ENCODE measurements at regions not wholly inside any gene's neighbourhood (a gene's known extent, or its start where the extent isn't known, plus 50 kb on each side); places are given as distances from the start of the nearest gene placed in this dataset.

DNA sequence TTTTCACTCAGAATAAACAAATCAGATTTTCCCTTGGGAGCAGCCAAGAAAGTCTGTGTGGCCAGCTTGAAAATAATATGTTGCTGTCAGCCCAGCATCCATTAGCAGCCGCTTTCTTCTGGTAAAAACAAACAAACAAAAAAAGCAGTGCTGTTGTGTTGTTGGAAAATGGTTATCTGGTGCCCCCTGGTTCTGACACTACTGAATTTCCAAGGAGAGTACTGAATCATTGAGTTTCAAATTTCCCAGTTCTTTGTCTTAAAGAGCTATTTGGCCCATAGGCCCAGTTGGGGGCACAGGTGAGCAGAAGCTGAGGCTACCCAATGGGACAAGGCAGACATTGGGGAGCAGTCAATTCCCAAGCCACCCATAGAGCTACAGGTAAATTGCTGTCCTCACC, 995.9 kb downstream of the UQCRFS1 start:
- in situ Hi-C loops (cut with MboI; ENCODE audit: low sequenced_read_pairs) = no loop called here

DNA sequence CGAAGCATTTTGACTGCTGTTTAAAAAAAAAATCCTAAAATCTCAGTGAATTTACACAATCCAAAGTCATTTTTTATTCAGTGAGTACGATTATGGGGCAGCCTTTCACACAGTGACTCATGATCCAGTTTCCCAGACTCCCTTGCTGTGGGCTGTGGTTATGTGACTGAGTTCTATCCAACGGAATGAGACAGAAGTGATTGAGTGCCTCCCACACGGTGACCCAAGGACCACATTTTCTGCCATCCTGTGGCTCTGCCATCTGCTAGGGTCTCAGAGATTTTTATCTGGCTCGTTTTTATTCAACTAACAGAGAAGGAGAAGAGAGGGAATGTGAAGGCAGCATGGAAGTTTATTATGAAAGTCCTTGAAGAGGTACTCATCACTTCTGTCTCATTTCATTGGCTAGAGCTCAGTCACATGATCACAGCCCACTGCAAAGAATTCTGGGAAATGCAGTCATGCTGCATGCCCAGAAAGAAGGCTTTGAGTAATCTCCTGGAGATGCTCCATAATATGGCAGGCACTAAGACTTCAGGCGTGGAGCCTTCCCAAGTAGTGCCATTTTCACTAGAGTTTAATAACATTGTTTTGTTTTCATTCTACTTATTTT, 999.4 kb downstream of the UQCRFS1 start:
- in situ Hi-C loops (cut with MboI; ENCODE audit: low sequenced_read_pairs) = no loop called here

DNA sequence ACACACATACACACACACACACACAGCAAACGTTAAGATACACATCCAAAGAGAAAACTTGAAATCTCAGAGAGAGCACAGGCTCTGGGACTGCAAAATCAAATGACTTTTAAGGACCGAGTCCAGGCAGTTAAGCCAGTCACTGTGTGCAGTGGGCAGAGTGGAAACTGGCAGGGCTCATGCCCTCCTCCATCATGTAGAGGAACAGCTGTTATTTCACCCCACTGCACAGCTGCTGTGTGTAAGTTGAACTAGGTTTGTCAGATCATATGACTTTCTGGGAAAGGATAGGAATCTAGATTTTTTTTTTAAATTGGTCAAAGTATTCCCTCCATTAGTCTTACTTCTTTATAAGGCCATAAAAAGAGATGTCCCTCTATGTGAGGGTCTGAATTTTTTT, 1002.1 kb downstream of the UQCRFS1 start:
- in situ Hi-C loops (cut with MboI; ENCODE audit: low sequenced_read_pairs) = no loop called here

DNA sequence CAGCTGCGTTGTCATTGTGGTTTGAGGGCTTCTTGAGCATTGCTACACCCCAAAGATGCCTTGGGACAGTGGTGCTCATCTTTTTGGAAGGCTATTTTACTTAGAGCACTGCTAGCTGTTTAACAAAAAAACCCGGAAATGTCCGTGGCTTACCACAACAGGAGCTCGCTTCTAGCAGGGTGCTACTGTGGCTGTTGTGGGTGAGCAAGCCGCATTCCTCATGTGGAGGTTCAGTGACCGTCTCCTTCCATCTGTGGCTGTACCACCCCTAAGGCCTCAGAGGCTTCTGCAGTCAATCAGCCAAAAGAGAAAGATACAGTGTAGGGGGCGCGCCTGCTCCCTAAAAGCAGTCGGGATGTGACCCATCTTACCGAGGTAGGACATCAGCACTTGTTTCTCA, 1004.2 kb downstream of the UQCRFS1 start:
- in situ Hi-C loops (cut with MboI; ENCODE audit: low sequenced_read_pairs) = no loop called here

DNA sequence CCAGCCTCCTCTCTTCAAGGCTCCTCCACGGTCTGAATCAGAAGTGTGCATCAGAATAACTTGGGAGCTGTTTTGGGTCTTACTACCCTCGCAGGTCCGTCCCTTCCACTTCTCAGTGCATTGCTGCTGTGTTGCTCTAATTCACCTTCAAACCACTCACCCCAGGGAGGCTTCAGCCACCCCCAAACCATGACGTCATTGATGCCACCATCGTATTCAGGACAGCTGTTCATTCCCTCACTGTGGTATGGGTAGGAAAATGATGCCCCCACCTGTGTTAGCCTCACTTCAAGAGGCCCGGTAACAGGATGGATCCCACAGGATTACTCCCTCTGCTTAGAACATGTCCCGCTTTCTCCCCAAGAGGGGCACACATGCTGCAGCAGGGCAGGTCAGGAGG, 1005.7 kb downstream of the UQCRFS1 start:
- in situ Hi-C loops (cut with MboI; ENCODE audit: low sequenced_read_pairs) = no loop called here

DNA sequence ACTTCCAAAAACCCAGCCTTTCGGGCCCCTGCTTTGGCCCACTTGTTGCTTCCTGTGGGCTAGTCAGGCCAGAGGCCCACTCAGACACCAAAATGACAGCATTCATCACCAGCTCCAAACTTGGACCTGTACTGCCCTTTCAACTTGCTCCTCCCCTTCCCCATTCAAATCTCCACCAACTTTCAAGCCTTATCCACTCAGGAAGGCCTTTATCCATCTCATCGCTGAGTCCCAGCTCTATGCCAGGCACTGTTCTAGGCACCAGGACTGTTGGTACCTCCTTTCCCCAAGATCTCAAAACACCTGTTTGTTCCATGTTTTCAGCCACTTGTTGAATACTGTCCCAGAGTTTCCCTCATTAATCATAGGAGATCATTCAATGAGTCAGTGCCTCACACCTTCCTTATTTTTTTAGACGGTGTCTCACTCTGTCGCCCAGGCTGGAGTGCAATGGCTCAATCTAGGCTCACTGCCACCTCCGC, 1011.4 kb downstream of the UQCRFS1 start:
- in situ Hi-C loops (cut with MboI; ENCODE audit: low sequenced_read_pairs) = no loop called here

DNA sequence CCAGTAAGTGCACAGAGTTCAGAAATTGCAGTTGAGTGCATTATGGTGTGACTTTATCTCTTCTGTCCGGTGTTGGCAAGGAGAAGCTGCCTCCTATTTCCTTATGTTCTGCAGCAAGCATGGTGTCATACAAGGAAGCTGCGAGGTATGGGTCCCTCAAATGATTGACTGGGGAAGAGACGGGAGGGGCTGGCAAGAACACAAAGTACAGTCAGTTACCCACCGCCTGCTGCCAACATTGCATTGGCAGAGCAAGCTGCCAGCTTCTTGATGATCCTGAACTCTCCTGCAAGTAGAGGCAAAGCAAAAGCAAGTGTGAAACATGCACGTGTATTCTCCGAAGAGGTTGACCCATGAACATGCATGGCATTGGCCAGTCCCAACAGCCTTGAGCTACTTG, 1013.6 kb downstream of the UQCRFS1 start:
- in situ Hi-C loops (cut with MboI; ENCODE audit: low sequenced_read_pairs) = no loop called here

DNA sequence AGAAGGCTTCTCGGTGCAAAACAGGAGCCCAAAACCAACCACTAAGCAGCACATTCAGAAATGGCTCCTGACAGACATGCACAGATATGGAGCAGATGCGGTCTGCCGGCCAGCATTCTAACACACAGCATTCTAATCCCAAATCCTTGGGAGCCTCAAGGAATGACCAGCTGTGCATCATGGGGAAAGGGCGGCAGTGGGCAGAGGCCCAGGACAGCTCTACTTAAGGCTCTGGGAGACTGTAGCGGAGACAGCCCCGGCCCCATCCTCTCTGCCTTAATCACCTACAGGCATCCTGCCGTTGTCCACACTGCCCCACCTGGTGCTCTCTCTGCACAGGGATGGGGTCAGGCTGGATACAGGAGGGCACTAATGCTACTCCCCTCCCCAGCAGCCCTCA, 1016.0 kb downstream of the UQCRFS1 start:
- in situ Hi-C loops (cut with MboI; ENCODE audit: low sequenced_read_pairs) = no loop called here

DNA sequence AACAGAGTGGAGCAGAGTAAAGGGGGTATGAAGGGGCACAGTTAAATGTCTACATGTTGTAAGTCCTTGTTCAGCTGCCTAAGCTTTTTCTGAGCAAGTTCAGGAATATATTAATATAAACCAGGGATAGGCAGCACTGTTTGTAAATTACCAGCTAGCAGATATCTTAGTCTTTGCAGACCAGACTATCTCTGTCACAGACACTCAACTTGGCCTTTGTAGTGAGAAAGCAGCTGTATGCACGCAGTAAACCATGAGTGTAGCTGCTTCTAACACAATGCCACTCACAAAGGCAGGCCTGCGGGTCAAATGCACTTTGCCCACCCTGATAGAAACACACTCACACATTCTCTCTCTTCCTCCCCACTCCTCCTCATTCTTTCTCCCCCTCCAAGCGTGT, 1016.9 kb downstream of the UQCRFS1 start:
- in situ Hi-C loops (cut with MboI; ENCODE audit: low sequenced_read_pairs) = no loop called here

DNA sequence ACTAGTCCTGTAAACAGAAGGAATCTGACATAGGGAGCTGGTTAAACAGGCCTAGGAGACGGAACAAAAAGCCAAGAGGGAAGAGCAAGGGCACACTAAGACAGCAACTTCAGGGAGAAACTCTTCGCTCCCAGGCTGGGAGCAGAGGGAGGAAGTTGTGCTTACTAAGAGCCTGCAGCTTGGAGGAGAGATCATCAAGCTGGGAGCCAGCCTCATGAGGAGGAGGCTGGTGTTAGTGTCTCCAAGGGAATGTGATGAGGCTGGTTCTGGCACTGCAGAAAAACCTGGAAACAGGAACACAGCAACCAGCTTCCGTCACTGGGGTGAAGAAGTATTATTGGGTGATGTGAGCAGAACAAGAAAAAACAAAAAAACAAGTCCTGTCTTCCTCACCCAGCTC, 1027.3 kb downstream of the UQCRFS1 start:
- in situ Hi-C loops (cut with MboI; ENCODE audit: low sequenced_read_pairs) = no loop called here

DNA sequence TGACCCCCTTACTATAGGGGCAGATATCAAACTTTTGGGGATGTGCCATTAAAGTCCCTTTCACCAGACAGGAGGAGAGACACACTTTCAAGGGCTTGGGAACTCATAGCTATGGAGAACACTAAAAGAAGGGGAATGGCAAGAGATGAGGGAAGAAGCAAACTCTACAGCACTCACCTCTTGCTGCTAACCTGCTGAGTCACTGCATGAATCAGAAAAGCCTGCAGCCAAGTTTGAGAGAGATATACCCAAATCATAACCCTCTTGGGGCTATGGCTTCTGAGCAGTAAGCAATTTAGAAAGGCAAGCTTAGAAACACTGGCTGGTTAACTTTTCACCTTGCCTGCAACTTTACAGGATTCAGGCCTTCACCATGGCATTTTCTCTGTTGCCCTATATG, 1028.0 kb downstream of the UQCRFS1 start:
- in situ Hi-C loops (cut with MboI; ENCODE audit: low sequenced_read_pairs) = no loop called here

DNA sequence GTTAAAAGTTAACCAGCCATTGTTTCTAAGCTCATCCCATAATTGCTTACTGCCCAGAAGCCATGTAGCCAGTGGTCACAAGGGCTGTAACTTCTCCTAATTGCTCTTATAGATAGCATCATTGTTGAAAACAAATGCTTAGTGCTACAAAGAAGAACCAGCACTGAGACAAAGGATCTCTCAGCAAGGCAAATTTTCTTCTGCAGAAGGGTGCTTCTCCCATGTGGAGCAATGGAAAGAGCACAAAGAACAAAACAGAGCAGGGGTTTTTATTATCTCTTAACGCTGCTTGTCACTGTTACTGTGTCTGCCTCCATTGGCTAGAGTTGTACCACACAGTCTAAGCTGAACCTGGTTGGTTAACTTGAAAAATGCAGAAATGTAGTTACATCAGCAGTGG, 1036.8 kb downstream of the UQCRFS1 start:
- in situ Hi-C loops (cut with MboI; ENCODE audit: low sequenced_read_pairs) = no loop called here

DNA sequence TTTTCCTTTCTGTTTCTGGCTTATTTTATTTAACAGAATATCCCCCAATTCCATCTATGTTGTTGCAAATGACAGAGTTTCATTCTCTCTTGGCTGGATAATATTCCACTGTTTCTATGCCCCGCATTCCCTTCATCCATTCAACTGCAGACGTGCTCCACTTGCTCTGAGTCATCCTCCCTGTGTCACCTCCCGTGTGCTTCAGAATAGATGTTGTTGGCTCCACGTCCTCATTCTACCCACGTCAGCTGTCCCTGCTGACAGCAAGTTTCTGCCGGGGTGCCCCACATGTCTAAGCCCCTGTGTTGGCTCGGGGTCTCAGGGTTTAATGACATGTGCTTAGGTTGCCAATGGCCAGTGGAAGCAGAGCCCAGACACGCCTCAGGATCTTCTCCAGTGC, 1041.0 kb downstream of the UQCRFS1 start:
- in situ Hi-C loops (cut with MboI; ENCODE audit: low sequenced_read_pairs) = no loop called here

DNA sequence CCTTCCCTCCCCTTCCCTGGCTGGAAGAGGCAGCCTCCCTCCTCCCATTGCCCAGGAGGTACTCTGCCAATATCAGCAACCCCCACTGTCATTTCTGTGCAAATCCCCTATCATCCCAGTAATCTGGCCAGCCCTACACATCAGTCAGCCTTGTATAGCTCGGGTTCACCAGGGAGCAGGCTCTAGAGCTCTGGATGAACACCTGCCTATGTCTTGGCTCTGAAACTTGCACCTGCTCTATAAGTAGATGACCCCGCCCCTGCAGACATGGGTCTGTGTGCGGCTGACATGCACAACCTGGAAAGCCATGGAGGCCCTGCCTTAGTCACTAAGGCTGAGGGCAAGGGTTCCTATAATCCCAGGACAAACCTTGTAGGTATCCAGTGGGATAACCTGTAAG, 1042.9 kb downstream of the UQCRFS1 start:
- in situ Hi-C loops (cut with MboI; ENCODE audit: low sequenced_read_pairs) = no loop called here

DNA sequence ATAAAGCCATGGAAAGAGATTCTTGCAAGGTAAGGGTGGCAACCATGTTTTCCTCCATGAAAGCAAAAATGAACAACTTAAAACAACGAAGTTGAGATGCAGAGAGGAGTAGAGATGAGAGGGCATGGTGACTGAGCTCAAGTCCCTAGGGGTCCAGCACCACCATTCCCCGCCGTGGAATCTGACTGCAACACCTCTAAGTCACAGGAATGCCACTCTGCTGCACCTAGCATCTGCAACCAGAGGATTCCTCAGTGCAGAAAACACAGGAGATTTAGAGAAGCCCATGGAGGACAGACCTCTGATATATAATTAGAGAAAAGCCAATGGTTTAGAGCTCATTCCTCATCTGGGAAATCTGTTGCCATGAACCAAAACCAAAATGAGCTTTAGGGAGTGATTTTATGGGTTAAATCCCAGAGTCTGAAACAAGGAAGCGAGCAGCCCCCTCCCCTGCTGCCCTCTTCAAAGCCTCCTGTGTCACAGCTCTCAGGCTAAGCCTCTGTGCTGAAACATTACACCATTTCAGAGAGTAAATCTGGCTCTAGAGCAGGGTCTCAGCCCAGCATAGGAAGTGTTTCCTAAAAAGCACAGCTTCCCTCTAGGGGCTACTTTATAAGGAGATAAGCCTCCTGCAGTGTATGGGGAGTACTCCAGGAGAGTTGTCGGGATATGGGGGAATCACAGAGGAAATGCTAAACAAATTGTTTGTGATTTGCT, 1043.6 kb downstream of the UQCRFS1 start:
- in situ Hi-C loops (cut with MboI; ENCODE audit: low sequenced_read_pairs) = no loop called here

DNA sequence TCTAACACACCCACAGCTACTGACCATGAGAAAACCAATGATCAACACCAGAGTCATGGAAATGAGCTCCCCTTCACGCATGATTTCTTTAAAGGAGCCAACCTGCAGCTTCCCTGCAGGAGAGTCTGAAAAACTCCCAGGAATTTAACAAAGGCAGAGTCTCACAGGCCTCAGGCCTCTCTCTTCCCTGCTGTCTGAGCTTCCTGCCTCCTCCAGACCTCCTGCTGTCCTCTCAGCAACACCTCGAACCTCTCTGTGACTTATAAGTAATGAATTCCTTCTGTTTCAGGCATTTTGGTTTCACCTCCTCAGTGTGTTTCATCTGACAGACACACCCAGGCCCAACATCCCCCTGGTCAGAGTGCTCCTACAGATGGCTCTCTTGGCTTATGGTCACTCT, 1044.4 kb downstream of the UQCRFS1 start:
- in situ Hi-C loops (cut with MboI; ENCODE audit: low sequenced_read_pairs) = no loop called here

DNA sequence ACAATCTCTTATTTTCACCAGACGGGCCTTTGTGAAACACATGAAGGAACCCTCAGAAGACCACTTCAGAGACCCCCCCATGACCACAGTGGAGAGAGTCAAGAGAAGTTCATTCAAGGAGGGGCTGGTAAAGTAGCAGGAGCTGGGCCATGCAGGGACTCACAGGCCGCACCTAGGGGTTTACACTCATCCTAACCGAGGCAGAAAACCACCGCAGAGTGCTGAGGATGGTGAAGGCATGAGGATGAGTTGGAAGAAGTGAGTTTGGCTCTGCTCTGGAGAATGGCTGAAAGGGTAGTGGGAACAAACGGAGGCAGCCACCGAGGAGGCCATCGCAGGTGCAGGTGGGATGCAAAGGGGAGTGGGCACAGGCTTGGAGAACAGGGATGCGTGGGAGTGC, 1046.9 kb downstream of the UQCRFS1 start:
- in situ Hi-C loops (cut with MboI; ENCODE audit: low sequenced_read_pairs) = no loop called here

DNA sequence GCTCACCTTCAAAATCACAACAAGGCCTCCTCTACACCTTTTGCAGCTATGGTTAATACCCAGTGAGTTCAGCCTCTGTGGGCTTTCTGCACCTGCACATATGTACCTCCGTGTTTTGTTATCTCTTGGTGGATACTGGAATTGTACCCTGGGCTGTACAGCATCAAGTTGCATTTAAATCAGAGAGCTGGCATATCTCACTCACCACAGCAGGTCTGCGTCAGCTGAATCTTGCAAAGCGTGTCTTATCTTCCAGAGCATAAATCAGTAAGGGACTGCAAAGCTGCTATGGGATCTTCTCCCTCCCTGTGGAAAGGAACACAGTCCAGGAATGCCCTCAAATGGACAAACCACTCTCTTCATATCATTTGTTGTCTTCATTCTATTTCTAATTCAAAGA, 1048.7 kb downstream of the UQCRFS1 start:
- in situ Hi-C loops (cut with MboI; ENCODE audit: low sequenced_read_pairs) = no loop called here

DNA sequence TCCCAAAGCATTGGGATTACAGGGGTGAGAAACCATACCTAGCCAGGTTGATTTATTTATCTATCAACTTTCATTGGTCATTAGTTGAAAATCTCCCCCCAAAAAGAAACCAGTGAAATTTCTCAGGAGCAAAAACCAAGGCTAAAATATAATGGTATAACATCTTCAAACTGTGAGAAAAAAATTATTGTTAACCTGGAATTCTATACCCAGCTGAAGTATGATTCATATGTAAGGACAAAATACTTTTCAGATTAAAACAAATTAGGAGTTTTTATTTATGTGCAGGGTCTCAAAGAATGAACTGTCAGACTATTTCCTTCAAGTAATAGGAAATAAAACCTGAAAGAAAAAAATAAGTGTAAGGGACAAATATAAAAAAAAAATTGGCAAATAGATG, 1053.9 kb downstream of the UQCRFS1 start:
- in situ Hi-C loops (cut with MboI; ENCODE audit: low sequenced_read_pairs) = no loop called here

DNA sequence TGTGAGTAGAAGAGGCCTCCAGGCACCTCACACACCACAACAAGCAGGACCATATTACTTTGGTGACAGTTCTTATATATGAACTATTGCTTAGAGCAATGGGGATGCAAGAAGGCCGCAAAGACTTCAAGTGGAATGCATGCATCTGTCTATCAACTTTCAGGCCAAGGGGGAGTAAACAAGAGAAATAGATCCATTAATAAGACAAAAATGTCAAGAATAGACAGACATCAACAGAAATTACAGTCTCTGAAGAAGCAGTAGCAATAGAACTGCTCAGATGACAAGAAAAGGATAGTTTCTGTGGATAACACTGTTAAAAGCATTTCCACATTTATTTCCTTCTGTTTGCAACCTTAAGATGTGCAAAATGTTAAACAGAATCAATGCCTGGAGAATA, 1057.7 kb downstream of the UQCRFS1 start:
- in situ Hi-C loops (cut with MboI; ENCODE audit: low sequenced_read_pairs) = no loop called here

DNA sequence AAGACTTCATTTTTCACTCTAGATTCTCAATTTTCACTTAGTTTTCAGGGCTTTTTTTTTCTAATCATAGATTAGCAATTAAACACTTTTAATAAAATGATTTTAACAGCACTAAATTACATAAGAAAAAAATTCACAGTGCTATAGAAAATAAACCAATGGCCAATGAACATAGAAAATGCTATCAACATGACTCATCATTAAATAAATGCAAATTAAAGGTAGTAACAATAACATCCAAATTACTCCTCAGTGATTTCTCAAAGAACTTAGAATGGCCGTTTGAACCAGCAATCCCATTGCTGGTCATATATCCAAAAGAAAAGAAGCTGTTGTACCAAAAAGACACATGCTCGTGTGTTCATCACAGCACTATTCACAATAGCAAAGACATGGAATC, 1058.9 kb downstream of the UQCRFS1 start:
- in situ Hi-C loops (cut with MboI; ENCODE audit: low sequenced_read_pairs) = no loop called here

DNA sequence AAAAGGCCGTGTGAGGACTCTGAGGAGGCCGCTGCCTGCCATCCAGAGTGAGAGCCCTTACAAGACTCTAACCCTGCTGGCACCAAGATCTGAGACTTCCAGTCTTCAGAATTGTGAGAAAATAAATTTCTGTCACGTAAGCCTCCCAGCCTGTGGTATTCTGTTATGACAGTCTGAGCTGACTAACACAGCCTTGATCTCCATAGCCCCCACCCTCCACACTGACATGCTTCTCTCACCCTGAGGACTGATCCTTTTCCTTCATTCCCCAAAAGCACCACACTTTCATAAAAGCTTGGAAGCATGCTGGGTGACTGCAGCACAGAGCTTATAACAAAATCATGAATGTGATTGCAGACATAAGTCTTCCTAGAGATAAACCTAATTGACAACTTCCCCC, 1059.8 kb downstream of the UQCRFS1 start:
- in situ Hi-C loops (cut with MboI; ENCODE audit: low sequenced_read_pairs) = no loop called here

DNA sequence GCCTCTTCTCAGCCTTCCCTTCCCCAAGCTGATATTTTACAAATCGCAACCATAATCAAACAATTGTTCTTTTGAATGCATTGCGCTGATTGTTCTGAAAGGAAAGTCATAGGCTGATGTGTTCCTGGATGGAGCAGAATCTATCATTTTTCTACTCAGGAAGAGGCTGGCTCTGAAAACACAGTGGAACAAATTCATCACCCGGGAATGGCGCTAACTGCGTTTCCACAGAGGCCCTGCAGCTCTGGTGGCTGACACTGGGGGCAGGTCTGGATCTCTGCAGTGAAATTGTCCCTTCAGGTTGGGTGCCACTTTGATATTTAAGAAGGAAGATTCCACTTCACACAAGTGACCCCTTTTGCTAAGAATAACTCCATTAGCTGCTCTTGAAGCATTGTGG, 1060.8 kb downstream of the UQCRFS1 start:
- in situ Hi-C loops (cut with MboI; ENCODE audit: low sequenced_read_pairs) = no loop called here

Data from HL-60/S4 treated with phorbol 12-myristate 13-acetate at 8.2 ng/mL for 4 days and 3 days (cell line).